OCI-LY7 (cell line): ENCODE measurements at regions not wholly inside any gene's neighbourhood (a gene's known extent, or its start where the extent isn't known, plus 50 kb on each side); places are given as distances from the start of the nearest gene placed in this dataset.

Experiments
- CTCF ChIP-seq: fragments of 200-600 bp; sonication (generic); conservative IDR thresholded peaks from 2 replicates; pipeline ENCODE4 v1.5.1; 2014; ENCODE audit warnings: mild to moderate bottlenecking, antibody characterized with exemption, low read length, moderate library complexity, mixed read lengths
- EZH2phosphoT487 ChIP-seq: fragments of 200-600 bp; sonication (generic); IDR thresholded peaks from 2 replicates; pipeline ENCODE4 v1.6.1; 2018; ENCODE audit warnings: low read depth, borderline replicate concordance, mild to moderate bottlenecking, mixed run types, antibody characterized with exemption, low read length, moderate library complexity, mixed read lengths

DNA sequence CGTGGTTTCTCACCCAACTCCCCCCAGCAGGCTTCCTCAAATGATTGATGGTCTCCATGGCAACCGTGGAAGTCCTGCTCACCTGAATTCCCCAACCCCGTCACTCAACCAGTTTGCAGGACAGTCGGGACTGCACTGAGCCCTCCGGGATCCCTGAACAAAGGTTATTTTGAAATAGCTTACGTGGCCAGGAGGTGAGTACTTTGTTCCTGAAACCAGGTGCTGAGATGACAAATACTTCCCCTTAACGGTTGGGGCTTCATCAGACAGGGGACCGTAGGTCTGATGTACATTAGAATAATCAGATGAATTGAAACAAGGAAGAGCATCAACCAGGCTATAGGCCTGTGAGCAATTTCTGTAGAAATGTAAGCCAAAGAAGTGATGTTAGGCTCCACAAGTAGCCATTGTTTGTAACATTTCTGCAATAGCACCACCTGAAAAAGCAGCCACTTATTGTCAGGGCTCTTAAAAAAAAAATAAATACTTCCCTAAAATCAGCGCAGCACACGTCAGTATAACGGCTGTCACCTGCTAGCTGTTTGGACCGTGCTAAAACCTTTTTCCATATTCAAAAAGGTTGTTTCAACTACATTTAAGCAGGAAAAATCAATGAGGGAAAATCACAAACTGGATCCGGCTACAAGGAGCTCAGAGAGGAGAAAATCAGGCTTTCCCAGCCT lies 206.4 kb upstream of the ID2 start:
- TF ChIP-seq CTCF = no peak
- TF ChIP-seq EZH2phosphoT487 = no peak
